Islet precursor cell (in vitro differentiated cells): ENCODE measurements at regions not wholly inside any gene's neighbourhood (a gene's known extent, or its start where the extent isn't known, plus 50 kb on each side); places are given as distances from the start of the nearest gene placed in this dataset.
"Not testable (repeated sequence)": the region's sequence is repeated elsewhere in the genome, so short reads cannot be mapped to it uniquely, and the experiment has no call there.

Source experiments
- DNase-seq: peaks from one replicate; pipeline ENCODE4 v3.0.0-alpha.2; 2018

DNA sequence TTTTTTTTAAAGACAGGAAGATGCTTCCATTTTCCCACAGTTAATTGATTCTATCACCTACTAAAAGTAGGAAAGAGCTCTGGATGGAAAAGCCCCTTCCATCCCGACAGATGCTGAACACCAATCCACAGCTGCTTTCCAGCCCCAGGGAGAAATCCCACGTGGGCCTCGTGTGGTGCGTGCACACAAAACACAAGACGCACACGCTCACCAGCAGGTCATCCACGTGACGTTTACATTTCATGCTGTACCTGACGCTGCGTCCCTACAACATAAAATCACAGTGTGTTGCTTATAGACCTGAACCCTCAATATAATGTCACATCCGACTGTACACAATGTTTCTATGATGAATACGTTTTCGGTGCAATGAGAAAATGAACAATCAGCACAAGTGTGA, 50.2 kb upstream of the DACT2 start:
- DNase-seq: no peak

- DNase-seq: peak; percentile 80
Observed at GRCh38 chr6:168370310-168370991, 50.9 kb upstream of the DACT2 start.

GRCh38 chr6:168371185-168371584, 51.6 kb upstream of the DACT2 start:
- no peak for DNase-seq

- no peak for DNase-seq
Observed at GRCh38 chr6:168371618-168371980, 52.0 kb upstream of the DACT2 start.

- DNase-seq: no peak
Observed at GRCh38 chr6:168371981-168372711, 52.6 kb upstream of the DACT2 start.

GRCh38 chr6:168372889-168373288, 53.3 kb upstream of the DACT2 start:
- DNase-seq: no peak

GRCh38 chr6:168373389-168373788, 53.8 kb upstream of the DACT2 start:
- DNase-seq: no peak

DNA sequence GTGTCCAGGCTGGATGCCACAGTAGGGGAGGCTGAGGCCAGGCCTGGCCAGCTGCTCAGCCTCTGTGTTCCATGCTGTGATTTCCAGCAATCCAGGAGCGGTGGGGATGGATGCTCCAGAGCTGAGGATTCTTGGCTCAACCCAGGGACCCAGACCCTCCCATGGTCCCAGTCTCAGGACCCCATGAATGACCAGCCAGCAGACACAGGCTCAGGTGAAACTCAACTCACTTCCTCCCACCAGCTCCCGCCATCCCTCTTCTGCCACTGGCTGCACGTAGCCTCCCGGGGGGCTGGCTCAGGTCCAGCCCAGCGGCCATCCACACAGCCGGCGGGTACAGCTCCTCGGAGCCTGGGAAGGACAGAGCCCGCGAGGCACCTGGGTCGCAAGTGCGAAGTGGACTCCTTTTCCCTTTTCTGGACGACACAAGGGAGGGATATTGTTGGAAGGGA, 54.5 kb upstream of the DACT2 start:
- no peak for DNase-seq

DNA sequence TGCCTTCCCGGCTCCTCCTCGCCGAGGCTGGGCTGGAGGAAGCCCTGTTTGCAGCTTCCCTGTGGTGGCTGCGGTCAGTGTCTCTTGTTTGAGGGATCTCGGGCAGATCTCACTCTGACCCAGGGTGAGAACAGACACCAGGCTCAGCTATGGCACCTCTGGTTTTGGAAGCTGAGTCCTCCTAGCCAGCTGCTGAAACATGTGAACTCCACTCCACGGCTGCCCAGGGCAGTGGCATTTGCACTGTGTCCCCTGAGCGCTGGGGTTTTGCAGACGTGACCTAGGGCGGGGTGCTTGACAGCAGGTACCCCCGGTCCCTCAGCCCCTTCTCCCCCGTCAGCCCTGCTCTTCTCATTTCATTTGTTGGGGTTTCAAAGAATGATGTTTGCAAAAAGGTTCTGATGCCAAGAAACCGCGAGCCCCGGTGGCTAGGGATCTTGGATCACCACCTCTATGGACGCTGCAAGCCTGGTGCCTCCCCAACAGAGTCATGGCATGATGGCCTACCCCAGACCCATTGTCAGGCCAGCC, 55.0 kb upstream of the DACT2 start:
- DNase-seq: no peak

DNA sequence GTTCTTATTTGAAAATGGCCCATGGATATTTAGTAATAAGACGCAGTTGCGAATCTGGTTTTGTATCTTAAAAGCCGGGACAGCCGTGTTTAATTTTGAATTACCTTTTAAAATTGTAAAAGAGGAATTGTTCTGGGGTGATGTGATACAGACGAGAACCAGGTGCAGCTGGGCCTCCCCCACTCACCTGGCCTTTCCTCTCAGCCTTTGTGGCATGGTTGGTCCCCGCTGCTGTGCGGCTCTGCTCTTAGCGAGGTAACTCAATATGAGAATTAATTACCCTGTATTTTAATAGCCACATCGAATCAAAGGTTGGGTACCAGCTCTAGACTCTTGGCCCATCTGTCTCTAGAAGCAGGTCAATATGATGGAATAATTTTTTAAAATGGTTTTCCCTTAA, 56.5 kb upstream of the DACT2 start:
- no peak for DNase-seq

DNA sequence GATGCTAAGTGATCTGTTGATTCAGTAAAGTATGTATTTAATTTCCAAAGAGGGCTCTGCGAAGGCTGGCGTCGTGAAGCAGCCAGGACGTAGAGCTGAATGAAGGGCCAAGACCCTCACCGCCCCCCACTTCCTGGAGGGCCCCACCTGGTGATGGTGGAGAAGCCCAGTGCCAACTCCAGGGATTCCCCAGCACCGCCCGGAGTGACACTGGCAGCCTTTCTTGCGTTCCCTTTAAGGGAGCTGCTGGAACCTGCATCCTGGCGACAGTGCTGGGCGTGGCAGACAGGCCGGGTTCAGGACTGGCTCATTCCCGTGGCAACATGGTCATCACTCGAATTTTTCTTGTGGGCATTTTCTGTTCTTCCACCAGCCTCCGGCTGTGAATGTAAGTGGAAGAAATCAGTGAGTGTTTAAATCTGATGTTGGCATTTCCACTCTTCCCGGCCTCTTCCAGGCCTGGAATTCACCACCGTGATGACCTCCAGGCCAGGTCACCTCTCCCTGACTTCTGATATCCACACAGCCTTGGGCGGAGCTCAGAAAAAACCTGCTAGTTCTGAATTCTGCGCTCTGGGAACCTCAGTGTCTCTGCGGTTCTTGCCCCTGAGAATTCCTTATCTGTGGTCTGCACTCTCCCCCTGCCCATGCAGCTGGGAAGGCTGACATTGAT, 57.4 kb upstream of the DACT2 start:
- no peak for DNase-seq

- DNase-seq: no peak
Observed at GRCh38 chr6:168377484-168377855, 57.9 kb upstream of the DACT2 start.

DNA sequence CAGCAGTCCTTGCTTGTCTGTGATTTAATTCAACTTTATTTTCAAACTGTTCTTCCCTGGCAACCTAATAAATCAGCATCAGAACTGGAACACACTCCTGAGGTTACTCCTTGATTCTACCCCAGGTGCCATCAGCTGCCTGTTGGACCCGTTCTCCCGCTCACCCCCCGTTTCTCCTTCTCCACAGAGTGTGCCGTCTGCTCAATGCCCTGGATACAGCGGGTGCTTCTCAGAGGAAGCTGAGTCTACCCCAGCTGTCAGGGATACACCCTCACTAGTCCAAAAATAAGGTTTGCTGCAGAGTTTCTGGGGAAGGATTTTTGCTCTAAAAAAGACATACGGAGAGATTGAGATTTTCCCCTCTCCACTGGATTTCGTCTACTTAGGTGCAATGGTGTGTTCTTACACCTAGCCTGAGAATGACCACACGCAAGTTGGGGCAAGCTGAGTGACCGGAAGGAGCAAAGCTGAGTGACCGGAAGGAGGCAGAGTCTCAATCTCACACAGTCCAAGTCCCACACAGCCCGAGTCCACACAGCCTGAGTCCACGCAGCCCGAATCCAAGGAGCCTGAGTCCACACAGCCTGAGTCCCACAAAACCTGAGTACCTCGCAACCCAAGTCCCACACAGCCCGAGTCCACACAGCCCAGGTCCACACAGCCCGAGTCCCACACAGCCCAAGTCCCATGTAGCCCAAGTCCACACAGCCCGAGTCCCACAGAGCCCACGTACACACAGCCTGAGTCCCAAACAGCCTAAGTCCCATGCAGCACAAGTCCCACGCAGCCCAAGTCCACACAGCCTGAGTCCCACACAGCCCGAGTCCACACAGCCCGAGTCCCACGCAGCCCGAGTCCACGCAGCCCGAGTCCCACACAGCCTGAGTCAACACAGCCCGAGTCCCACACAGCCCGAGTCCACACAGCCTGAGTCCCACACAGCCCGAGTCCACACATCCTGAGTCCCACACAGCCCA, 58.6 kb upstream of the DACT2 start:
- no peak for DNase-seq

- DNase-seq: not testable (repeated sequence)
Observed at GRCh38 chr6:168379579-168379978, 60.0 kb upstream of the DACT2 start.

DNA sequence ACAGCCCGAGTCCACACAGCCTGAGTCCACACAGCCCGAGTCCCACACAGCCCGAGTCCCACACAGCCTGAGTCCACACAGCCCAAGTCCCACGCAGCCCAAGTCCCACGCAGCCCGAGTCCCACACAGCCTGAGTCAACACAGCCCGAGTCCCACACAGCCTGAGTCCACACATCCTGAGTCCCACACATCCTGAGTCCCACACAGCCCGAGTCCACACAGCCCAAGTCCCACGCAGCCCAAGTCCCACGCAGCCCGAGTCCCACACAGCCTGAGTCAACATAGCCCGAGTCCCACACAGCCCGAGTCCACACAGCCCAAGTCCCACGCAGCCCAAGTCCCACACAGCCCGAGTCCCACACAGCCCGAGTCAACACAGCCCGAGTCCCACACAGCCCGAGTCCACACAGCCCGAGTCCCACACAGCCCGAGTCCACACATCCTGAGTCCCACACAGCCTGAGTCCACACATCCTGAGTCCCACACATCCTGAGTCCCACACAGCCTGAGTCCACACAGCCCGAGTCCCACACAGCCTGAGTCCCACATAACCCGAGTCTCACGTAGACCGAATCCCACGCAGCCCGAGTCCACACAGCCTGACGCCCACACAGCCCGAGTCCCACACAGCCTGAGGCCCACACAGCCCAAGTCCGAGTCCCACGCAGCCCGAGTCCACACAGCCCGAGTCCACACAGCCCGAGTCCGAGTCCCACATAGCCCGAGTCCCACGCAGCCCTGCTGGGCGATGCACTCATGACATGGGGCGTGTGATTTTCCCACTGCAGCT, 60.6 kb upstream of the SMOC2 start:
- not testable (repeated sequence) for DNase-seq

GRCh38 chr6:168380956-168381605, 59.9 kb upstream of the SMOC2 start:
- no peak for DNase-seq

- DNase-seq: no peak
Observed at GRCh38 chr6:168381726-168382458, 59.1 kb upstream of the SMOC2 start.

DNA sequence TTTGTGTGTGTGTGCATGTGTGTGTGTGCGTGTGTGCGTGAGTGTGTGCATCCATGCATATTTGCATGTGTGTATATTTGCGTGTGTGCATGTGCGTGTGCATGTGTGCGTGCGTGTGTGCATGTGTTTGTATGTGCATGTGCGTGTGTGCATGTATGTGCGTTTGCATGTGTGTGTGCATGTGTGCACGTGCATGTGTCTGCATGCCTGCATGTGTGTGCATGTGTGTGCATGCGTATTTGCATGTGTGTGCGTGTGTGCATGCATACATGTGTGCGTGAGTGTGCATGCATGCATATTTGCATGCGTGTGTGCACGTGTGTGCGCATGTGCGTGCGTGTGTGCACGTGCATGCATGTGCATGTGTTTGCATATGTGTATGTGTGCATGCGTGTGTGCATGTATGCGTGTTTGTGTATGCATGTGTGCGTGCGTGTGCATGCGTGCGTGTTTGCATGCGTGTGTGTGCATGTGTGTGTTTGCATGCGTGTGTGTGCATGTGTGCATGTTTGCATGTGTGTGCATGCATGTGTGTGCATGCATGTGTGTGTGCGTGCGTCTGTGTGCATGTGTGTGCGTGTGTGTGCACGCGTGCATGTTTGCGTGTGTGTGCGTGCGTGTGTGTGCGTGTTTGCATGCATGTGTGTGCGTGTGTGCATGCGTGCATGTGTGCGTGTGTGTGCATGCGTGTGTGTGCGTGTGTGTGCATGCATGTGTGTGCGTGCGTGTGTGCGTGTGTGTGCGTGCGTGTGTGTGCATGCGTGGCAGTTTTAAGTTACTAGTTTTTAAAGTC, 57.7 kb upstream of the SMOC2 start:
- DNase-seq: no peak
